MCF 10A (cell line): ENCODE measurements at regions not wholly inside any gene's neighbourhood (a gene's known extent, or its start where the extent isn't known, plus 50 kb on each side); places are given as distances from the start of the nearest gene placed in this dataset.

Experiments
- BruUV-seq: library from RNA; stranded (reverse); fragments of 400-500 nt; replicated peaks from 2 replicates; lab custom pipeline; 2021; lab: Mats Ljungman, UMichigan
- CTCF ChIA-PET: fragments of 300-600 bp; sonication (Branson Sonifier 250); formaldehyde crosslinking; extraction: SDS; loops from one replicate; lab custom pipeline; 2021; ENCODE audit warnings: antibody characterized with exemption, inconsistent platforms; lab: Yijun Ruan, JAX
- POLR2A ChIA-PET: fragments of 300-600, 350-650 bp; sonication (Branson Sonifier 250); formaldehyde crosslinking; extraction: SDS; loops from one replicate; lab custom pipeline; 2020; ENCODE audit warnings: antibody characterized with exemption, inconsistent platforms; lab: Yijun Ruan, JAX
- DNase-seq: peaks from one replicate; pipeline ENCODE4 v3.0.0-alpha.2; 2018; ENCODE audit not compliant: unreplicated experiment
- H3K27ac Mint-ChIP-seq: one replicate; pipeline ENCODE4 v1.8.0; 2022; ENCODE audit warnings: mild to moderate bottlenecking, low read depth, mixed read lengths; ENCODE audit not compliant: unreplicated experiment
- H3K27me3 Mint-ChIP-seq: one replicate; pipeline ENCODE4 v1.8.0; 2022; ENCODE audit warnings: mixed read lengths; ENCODE audit not compliant: insufficient read depth, unreplicated experiment
- H3K36me3 Mint-ChIP-seq: one replicate; pipeline ENCODE4 v1.8.0; 2022; ENCODE audit warnings: mild to moderate bottlenecking, moderate library complexity, mixed read lengths; ENCODE audit not compliant: insufficient read depth, unreplicated experiment
- H3K4me1 Mint-ChIP-seq: one replicate; pipeline ENCODE4 v1.8.0; 2022; ENCODE audit warnings: mixed read lengths; ENCODE audit not compliant: insufficient read depth, unreplicated experiment
- H3K4me3 Mint-ChIP-seq: one replicate; pipeline ENCODE4 v1.8.0; 2022; ENCODE audit warnings: mild to moderate bottlenecking, moderate library complexity, mixed read lengths; ENCODE audit not compliant: unreplicated experiment
- H3K9me3 Mint-ChIP-seq: one replicate; pipeline ENCODE4 v1.8.0; 2022; ENCODE audit warnings: mixed read lengths; ENCODE audit not compliant: unreplicated experiment
- CTCF ChIP-seq: fragments of 200-600 bp; IDR thresholded peaks from one replicate; pipeline ENCODE4 v1.8.0; 2022; ENCODE audit warnings: antibody characterized with exemption, mild to moderate bottlenecking; ENCODE audit not compliant: unreplicated experiment
- intact Hi-C: fragments of 100-400 bp; cut with micrococcal nuclease; formaldehyde crosslinking; loops from 2 replicates; pipeline ENCODE4 v1.14.1; 2022

GRCh38 chr6:92634561-92634960 is 784.8 kb downstream of the EPHA7 start:
- no peak overlapping the region for H3K4me3 Mint-ChIP-seq
- DNase-seq = no peak
- intact Hi-C loops = no loop called here
- no peak overlapping the region for H3K27ac Mint-ChIP-seq
- H3K27me3 Mint-ChIP-seq = no peaks in the 10 kb centered on the region
- POLR2A ChIA-PET = no interaction called here
- no peaks in the 10 kb centered on the region for H3K36me3 Mint-ChIP-seq
- H3K4me1 Mint-ChIP-seq = peaks cover 11% of the 10 kb centered on the region
- no peaks in the 10 kb centered on the region for H3K9me3 Mint-ChIP-seq
- CTCF ChIA-PET = interaction anchor here (0.5 kb wide), 1 partner anchor 932 kb away, joined by 3 read pairs; no protein-coding TSS in a partner anchor
- no TSS peak for BruUV-seq
- no peak for TF ChIP-seq CTCF

DNA sequence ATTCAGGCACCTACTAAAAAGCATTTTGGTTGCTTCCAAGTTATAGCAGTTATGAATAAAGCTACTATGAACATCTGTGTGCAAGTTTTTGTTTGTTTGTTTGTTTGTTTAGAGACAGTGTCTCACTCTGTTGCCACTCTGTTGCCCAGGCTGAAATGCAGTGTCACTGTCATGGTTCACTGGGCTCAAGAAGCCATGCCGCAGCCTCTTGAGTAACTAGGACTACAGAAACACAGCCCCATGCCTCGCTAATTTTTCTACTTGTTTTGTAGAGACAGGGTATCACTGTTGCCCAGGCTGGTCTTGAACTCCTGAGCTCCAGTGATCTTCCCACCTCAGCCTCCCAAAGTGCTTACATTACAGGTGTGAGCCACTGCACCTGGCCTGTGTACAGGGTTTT is 795.9 kb downstream of the EPHA7 start:
- CTCF ChIA-PET = no interaction called here

GRCh38 chr6:92617721-92618120 is 801.6 kb downstream of the EPHA7 start:
- CTCF ChIA-PET = interaction anchor here (0.8 to 1.0 kb wide), 2 partner anchors 192 to 1183 kb away, joined by 3 read pairs; no protein-coding TSS in a partner anchor
- no TSS peak for BruUV-seq
- H3K36me3 Mint-ChIP-seq = no peaks in the 10 kb centered on the region
- DNase-seq = no peak
- no peaks in the 10 kb centered on the region for H3K4me1 Mint-ChIP-seq
- H3K27ac Mint-ChIP-seq = no peak overlapping the region
- POLR2A ChIA-PET = no interaction called here
- no peaks in the 10 kb centered on the region for H3K27me3 Mint-ChIP-seq
- no peak for TF ChIP-seq CTCF
- H3K9me3 Mint-ChIP-seq = no peaks in the 10 kb centered on the region
- H3K4me3 Mint-ChIP-seq = no peak overlapping the region
- intact Hi-C loops = no loop called here

More for the DNA sequence above, 795.9 kb downstream of the EPHA7 start:
- Mint-ChIP-seq H3K4me1 (no peaks in the 10 kb centered on the region), H3K27me3 (no peaks in the 10 kb centered on the region), H3K36me3 (no peaks in the 10 kb centered on the region), H3K9me3 (no peaks in the 10 kb centered on the region), H3K27ac (no peak overlapping the region), H3K4me3 (no peak overlapping the region)
- TF ChIP-seq CTCF = no peak
- intact Hi-C loops = no loop called here
- DNase-seq = no peak
- POLR2A ChIA-PET = no interaction called here
- no TSS peak for BruUV-seq

GRCh38 chr6:92608751-92609150 is 810.6 kb downstream of the EPHA7 start:
- ChIA-PET CTCF (interaction anchor here (0.7 kb wide), 1 partner anchor 1971 kb away, joined by 3 read pairs; no protein-coding TSS in a partner anchor), POLR2A (interaction anchor here (1.0 kb wide), 1 partner anchor 1281 kb away, joined by 3 read pairs; no protein-coding TSS in a partner anchor)
- Mint-ChIP-seq H3K4me1 (no peaks in the 10 kb centered on the region), H3K27me3 (no peaks in the 10 kb centered on the region), H3K9me3 (peaks cover 11% of the 10 kb centered on the region), H3K4me3 (no peak overlapping the region), H3K27ac (no peak overlapping the region), H3K36me3 (no peaks in the 10 kb centered on the region)
- no peak for TF ChIP-seq CTCF
- peak; percentile 6 for DNase-seq
- intact Hi-C loops = no loop called here
- BruUV-seq = no TSS peak
